OCI-LY3 (cell line): ENCODE measurements at regions not wholly inside any gene's neighbourhood (a gene's known extent, or its start where the extent isn't known, plus 50 kb on each side); places are given as distances from the start of the nearest gene placed in this dataset.

Experiments
- CTCF ChIP-seq: fragments of 200-600, 300-600 bp; sonication (generic); IDR thresholded peaks from 2 replicates; pipeline ENCODE4 v1.5.1; 2014; ENCODE audit warnings: antibody characterized with exemption, low read length, low read depth
- EZH2phosphoT487 ChIP-seq: fragments of 200-600 bp; shearing (Covaris generic); IDR thresholded peaks from 2 replicates; pipeline ENCODE4 v1.6.1; 2018; ENCODE audit warnings: antibody characterized with exemption, mixed run types, low read depth

GRCh38 chr17:65406552-65406951, 154.9 kb downstream of the AXIN2 start:
- TF ChIP-seq CTCF = no peak
- TF ChIP-seq EZH2phosphoT487 = no peak
